Ectodermal cell (in vitro differentiated cells): ENCODE measurements at regions not wholly inside any gene's neighbourhood (a gene's known extent, or its start where the extent isn't known, plus 50 kb on each side); places are given as distances from the start of the nearest gene placed in this dataset.

Experiments
- H3K27ac ChIP-seq: 2 replicates; pipeline ENCODE4 v1.7.0; 2013; ENCODE audit warnings: mild to moderate bottlenecking, low read depth, low read length; ENCODE audit not compliant: insufficient read depth, poor library complexity, severe bottlenecking
- H3K27me3 ChIP-seq: 2 replicates; pipeline ENCODE4 v1.7.0; 2013; ENCODE audit warnings: mild to moderate bottlenecking, low read length; ENCODE audit not compliant: insufficient read depth, control insufficient read depth, poor library complexity, severe bottlenecking
- H3K36me3 ChIP-seq: one replicate; pipeline ENCODE4 v1.7.0; 2013; ENCODE audit warnings: low read length; ENCODE audit not compliant: control insufficient read depth, insufficient read depth
- H3K4me1 ChIP-seq: one replicate; pipeline ENCODE4 v1.7.0; 2013; ENCODE audit warnings: low read length; ENCODE audit not compliant: control insufficient read depth, insufficient read depth
- H3K4me3 ChIP-seq: 2 replicates; pipeline ENCODE4 v1.7.0; 2013; ENCODE audit warnings: low read depth, low read length, control low read depth; ENCODE audit not compliant: insufficient read depth
- H3K9me3 ChIP-seq: 2 replicates; pipeline ENCODE4 v1.7.0; 2013; ENCODE audit warnings: mild to moderate bottlenecking, low read length, moderate library complexity; ENCODE audit not compliant: control insufficient read depth
- WGBS, 2 experiments: methylation state at CpG; one replicate each; pipeline ENCODE4 v1.1.7; 2013; ENCODE audit warnings: missing lambda C conversion rate in 2 of 2; 5-methylcytosine and 5-hydroxymethylcytosine counted together

- Histone ChIP-seq H3K27ac (no peak overlapping the region), H3K9me3 (no peaks in the 10 kb centered on the region), H3K36me3 (no peaks in the 10 kb centered on the region), H3K27me3 (no peaks in the 10 kb centered on the region), H3K4me3 (no peak overlapping the region), H3K4me1 (no peaks in the 10 kb centered on the region)
- 87 to 91% methylated on average over 2 of the region's 2 CpGs for WGBS, 2 experiments
Measured at GRCh38 chr4:159757499-159757898, 654.6 kb downstream of the RAPGEF2 start.

- H3K27me3 ChIP-seq, result no peaks in the 10 kb centered on the region
- no peak overlapping the region for H3K27ac ChIP-seq
- H3K4me1 ChIP-seq, result no peaks in the 10 kb centered on the region
- WGBS, 2 experiments, result 100% methylated on average over 1 of the region's 1 CpG; no CpG with 5 or more reads in 1 of the 2 experiments
- no peaks in the 10 kb centered on the region for H3K9me3 ChIP-seq
- H3K36me3 ChIP-seq, result no peaks in the 10 kb centered on the region
- no peak overlapping the region for H3K4me3 ChIP-seq
Measured at GRCh38 chr4:159758061-159758460, 655.2 kb downstream of the RAPGEF2 start.

- Histone ChIP-seq H3K9me3 (no peaks in the 10 kb centered on the region), H3K36me3 (no peaks in the 10 kb centered on the region), H3K27me3 (no peaks in the 10 kb centered on the region), H3K4me1 (no peaks in the 10 kb centered on the region), H3K4me3 (no peak overlapping the region), H3K27ac (no peak overlapping the region)
- no CpG with 5 or more reads among the region's 1 CpG for WGBS, 2 experiments
Measured at GRCh38 chr4:159762672-159763071, 659.8 kb downstream of the RAPGEF2 start.

DNA sequence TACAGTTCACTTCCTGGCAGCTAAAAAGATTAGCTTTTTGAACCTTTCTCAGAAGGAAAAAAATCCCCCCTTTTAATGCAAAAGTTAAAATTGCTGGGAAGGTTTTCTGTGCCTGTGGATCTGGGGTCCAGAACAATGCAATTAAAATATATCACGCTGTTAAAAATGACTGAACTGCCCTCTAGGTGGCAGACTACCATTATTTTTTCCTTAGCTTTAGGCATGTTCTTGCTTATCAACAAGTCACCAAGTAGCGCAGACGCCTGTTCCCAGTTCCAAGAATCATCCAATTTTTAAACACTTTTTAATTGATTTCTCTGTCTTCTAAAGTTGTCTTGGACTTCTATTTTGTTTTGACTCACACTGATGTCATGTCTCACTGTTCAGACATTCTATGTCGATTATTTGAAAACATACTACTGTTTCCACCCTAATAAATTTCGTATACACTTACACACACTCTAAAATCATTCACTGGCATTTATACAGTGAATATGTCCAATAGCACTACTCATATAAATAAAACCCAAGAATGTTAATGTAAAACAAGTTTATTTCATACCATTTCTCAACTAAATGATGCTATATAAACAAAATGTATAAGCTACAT is 661.6 kb downstream of the RAPGEF2 start:
- Histone ChIP-seq H3K4me1 (no peaks in the 10 kb centered on the region), H3K27me3 (no peaks in the 10 kb centered on the region), H3K4me3 (no peak overlapping the region), H3K9me3 (no peaks in the 10 kb centered on the region), H3K36me3 (no peaks in the 10 kb centered on the region), H3K27ac (no peak overlapping the region)
- WGBS, 2 experiments, result 64% methylated on average over 5 of the region's 5 CpGs

DNA sequence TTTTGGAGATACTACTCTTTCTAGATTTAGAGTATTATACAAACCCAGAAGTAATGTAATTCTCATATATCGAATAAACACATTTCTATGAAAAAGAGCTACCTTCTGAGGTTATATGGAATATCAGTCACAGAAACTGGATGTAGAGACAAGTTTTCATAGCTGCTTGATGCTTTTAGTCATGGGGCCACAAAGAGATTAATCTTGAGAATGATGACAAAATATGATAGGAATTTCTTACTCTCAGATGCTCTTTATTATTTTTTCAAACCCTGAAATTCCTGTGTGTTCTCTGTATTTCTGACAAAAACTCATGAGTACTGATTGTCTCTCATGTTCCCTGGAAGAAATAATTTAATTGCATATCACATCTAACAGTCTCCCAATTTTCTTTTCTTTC is 662.5 kb downstream of the RAPGEF2 start:
- H3K9me3 ChIP-seq, result no peaks in the 10 kb centered on the region
- no peaks in the 10 kb centered on the region for H3K36me3 ChIP-seq
- no peak overlapping the region for H3K27ac ChIP-seq
- no peaks in the 10 kb centered on the region for H3K27me3 ChIP-seq
- H3K4me1 ChIP-seq, result no peaks in the 10 kb centered on the region
- no peak overlapping the region for H3K4me3 ChIP-seq
- WGBS, 2 experiments, result 100% methylated on average over 1 of the region's 1 CpG; no CpG with 5 or more reads in 1 of the 2 experiments

DNA sequence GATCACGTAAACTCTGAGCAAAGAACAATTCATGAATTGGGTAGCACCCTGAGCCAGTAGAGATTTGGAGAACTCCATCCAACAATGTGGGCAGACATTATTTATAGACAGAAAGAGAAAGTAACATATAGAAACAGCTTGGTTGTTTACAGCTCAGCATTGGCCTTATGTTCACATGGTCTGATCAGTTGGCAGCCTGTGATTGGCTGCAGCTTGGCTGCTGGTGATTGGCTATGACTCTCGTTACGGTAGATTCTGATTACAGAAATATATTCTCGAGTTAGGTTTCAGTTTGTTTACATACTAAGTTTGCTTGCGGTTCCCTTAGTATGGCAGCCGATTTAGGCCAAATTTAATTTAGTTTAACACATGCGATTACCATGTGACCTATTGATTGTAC is 663.4 kb downstream of the RAPGEF2 start:
- WGBS, 2 experiments, result 82 to 84% methylated on average over 7 of the region's 7 CpGs
- Histone ChIP-seq H3K27me3 (no peaks in the 10 kb centered on the region), H3K36me3 (no peaks in the 10 kb centered on the region), H3K4me1 (no peaks in the 10 kb centered on the region), H3K4me3 (no peak overlapping the region), H3K27ac (no peak overlapping the region), H3K9me3 (no peaks in the 10 kb centered on the region)

GRCh38 chr4:159767406-159767805 is 664.5 kb downstream of the RAPGEF2 start:
- Histone ChIP-seq H3K27ac (no peak overlapping the region), H3K36me3 (no peaks in the 10 kb centered on the region), H3K4me1 (no peaks in the 10 kb centered on the region)

GRCh38 chr4:159768016-159768415 is 665.1 kb downstream of the RAPGEF2 start:
- no peak overlapping the region for H3K27ac ChIP-seq
- no peaks in the 10 kb centered on the region for H3K27me3 ChIP-seq
- no peak overlapping the region for H3K4me3 ChIP-seq
- no peaks in the 10 kb centered on the region for H3K36me3 ChIP-seq
- H3K9me3 ChIP-seq, result no peaks in the 10 kb centered on the region
- H3K4me1 ChIP-seq, result no peaks in the 10 kb centered on the region

More at GRCh38 chr4:159767406-159767805, 664.5 kb downstream of the RAPGEF2 start:
- Histone ChIP-seq H3K9me3 (no peaks in the 10 kb centered on the region), H3K4me3 (no peak overlapping the region), H3K27me3 (no peaks in the 10 kb centered on the region)

GRCh38 chr4:159770401-159770800 is 667.5 kb downstream of the RAPGEF2 start:
- Histone ChIP-seq H3K27me3 (no peaks in the 10 kb centered on the region), H3K9me3 (no peaks in the 10 kb centered on the region), H3K36me3 (no peaks in the 10 kb centered on the region), H3K4me1 (no peaks in the 10 kb centered on the region), H3K27ac (no peak overlapping the region), H3K4me3 (no peak overlapping the region)
- 100% methylated on average over 1 of the region's 1 CpG; no CpG with 5 or more reads in 1 of the 2 experiments for WGBS, 2 experiments

- no peaks in the 10 kb centered on the region for H3K27me3 ChIP-seq
- no peaks in the 10 kb centered on the region for H3K9me3 ChIP-seq
- no peaks in the 10 kb centered on the region for H3K4me1 ChIP-seq
- H3K27ac ChIP-seq, result no peak overlapping the region
- no peaks in the 10 kb centered on the region for H3K36me3 ChIP-seq
- no peak overlapping the region for H3K4me3 ChIP-seq
- 0 to 67% methylated on average over 1 to 3 of the region's 3 CpGs for WGBS, 2 experiments
Measured at GRCh38 chr4:159770969-159771368, 668.1 kb downstream of the RAPGEF2 start.

- no peak overlapping the region for H3K27ac ChIP-seq
- 91 to 92% methylated on average over 2 of the region's 2 CpGs for WGBS, 2 experiments
- H3K27me3 ChIP-seq, result no peaks in the 10 kb centered on the region
- no peaks in the 10 kb centered on the region for H3K9me3 ChIP-seq
- H3K36me3 ChIP-seq, result no peaks in the 10 kb centered on the region
- no peak overlapping the region for H3K4me3 ChIP-seq
- H3K4me1 ChIP-seq, result peaks cover 3% of the 10 kb centered on the region
Measured at GRCh38 chr4:159776961-159777360, 674.1 kb downstream of the RAPGEF2 start.
